ENCODE measurements at regions not wholly inside any gene's neighbourhood (a gene's known extent, or its start where the extent isn't known, plus 50 kb on each side); places are given as distances from the start of the nearest gene placed in this dataset.

DNA sequence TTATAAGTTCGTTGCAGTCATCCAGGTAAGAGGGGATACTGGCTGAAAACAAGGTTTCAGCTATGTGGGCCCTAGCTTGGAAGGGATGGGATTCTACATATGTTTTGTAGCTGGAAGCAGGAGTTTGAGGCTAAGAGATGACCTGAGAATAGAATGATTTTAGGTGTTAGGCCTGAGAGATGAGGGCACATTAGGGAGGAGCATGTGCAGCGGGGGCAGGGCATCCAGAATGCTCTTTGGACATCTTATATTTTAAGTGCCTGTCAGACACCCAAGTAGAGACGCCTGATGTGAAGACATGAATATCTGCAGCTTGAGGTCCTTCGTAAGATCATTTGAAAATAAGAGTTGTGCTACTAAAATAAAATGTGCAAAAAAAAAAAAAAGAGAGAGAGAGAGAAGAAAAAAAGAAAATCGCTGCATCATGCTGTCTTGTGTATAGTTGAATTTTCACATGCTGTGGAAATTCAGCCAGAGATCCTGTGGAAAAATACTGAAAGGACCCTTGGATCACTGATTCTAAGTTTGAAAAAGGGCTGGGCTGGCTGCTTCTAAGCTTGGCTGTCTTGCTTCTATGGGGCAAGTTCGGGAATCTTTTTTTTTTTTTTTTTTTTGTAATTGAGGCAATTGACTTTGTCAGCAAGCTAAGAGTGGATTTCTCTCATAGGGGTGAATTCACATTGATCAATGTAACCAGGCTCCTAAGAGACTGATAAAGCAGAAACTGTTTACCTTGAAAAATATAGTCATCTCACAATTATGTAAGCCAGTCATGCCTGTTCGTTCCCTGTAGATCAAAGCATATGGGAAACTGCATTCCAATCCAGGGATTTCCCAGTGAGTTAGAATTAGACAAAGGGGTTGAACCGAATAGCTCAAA, 341.0 kb upstream of the GATB start:
- intact Hi-C loops (cut with DNase I) = no loop called here
- no peaks in the 10 kb centered on the region for H3K9me3 ChIP-seq
- H3K27me3 ChIP-seq = no peaks in the 10 kb centered on the region
- H3K4me3 ChIP-seq = no peak overlapping the region
- peak overlapping the region; percentile 12 for H3K27ac ChIP-seq
- no peak overlapping the region for H3K9ac ChIP-seq (ENCODE audit: low read depth in 2 of 2, low read length in 2 of 2)
- TF ChIP-seq, protein P1, sequence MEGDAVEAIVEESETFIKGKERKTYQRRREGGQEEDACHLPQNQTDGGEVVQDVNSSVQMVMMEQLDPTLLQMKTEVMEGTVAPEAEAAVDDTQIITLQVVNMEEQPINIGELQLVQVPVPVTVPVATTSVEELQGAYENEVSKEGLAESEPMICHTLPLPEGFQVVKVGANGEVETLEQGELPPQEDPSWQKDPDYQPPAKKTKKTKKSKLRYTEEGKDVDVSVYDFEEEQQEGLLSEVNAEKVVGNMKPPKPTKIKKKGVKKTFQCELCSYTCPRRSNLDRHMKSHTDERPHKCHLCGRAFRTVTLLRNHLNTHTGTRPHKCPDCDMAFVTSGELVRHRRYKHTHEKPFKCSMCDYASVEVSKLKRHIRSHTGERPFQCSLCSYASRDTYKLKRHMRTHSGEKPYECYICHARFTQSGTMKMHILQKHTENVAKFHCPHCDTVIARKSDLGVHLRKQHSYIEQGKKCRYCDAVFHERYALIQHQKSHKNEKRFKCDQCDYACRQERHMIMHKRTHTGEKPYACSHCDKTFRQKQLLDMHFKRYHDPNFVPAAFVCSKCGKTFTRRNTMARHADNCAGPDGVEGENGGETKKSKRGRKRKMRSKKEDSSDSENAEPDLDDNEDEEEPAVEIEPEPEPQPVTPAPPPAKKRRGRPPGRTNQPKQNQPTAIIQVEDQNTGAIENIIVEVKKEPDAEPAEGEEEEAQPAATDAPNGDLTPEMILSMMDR (IDR thresholded peaks at IDR 0.05) = no peak
- H3K36me3 ChIP-seq = no peaks in the 10 kb centered on the region
- DNase-seq = no peak
- no peaks in the 10 kb centered on the region for H3K4me1 ChIP-seq

DNA sequence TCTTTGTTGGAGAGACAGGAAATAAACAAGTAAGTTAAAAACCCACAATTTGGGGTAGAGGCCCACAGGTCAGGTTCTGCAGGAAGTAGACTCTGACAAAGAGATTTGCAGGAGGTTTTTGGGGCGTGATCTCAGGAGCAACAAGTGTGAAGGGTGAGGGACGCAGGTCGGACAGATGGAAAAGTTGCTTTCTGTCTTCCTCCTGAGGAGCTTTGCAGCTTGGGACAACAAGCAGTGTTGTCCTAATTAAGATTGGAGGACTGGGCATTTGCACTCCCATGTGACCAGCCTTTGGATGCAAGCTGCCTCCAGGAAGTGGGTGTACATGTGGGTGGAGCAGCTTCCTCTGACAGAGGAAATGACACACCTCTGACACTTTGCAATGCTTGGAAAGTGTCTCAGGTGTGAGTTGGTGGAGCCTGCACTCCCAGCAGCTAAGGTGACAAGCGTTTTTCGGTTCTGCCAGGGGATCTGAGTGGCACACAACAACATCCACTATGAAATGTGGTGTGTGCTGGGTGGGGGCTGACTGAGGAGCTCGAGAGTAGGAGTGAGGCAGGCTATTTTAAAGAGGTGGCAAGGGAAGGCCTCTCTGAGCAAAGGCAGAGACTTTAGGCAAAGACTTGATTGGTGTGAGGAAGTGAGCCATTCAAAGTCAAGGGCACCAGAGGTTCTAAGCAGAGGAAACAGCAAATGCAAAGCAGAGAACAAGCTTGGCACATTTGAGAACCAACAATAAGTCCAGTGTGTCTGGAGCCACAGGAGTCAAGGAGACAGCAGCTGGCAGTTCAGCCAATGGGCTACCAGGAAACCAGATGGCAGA, 339.8 kb upstream of the GATB start:
- no peaks in the 10 kb centered on the region for H3K36me3 ChIP-seq
- no peak overlapping the region for H3K9ac ChIP-seq (ENCODE audit: low read depth in 2 of 2, low read length in 2 of 2)
- no peak overlapping the region for H3K4me3 ChIP-seq
- no peaks in the 10 kb centered on the region for H3K9me3 ChIP-seq
- H3K4me1 ChIP-seq = no peaks in the 10 kb centered on the region
- H3K27me3 ChIP-seq = no peaks in the 10 kb centered on the region
- peak overlapping the region; percentile 12 for H3K27ac ChIP-seq
- TF ChIP-seq, protein P1 (IDR thresholded peaks at IDR 0.05) = no peak
- intact Hi-C loops (cut with DNase I) = no loop called here
- DNase-seq = no peak

DNA sequence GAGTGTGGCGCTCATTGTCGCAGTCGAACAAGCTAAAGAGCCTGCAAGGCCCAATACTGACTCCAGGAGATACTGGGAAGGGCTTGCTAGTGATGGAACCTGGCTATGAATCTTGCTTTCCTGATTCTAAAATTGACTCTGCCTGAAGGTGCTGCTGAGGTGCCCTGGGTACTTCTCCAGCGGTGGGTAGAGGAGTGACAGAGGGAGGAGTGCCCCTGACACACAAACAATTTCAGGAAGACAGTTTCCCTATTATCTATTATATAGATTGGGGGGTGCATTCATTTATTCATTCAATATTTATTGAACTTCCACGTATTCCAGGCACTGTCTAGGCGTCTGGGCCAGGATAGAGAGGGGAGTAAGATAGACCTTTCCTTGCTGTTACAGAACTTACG, 339.2 kb upstream of the GATB start:
- intact Hi-C loops (cut with DNase I) = no loop called here
- no peak overlapping the region for H3K27ac ChIP-seq

DNA sequence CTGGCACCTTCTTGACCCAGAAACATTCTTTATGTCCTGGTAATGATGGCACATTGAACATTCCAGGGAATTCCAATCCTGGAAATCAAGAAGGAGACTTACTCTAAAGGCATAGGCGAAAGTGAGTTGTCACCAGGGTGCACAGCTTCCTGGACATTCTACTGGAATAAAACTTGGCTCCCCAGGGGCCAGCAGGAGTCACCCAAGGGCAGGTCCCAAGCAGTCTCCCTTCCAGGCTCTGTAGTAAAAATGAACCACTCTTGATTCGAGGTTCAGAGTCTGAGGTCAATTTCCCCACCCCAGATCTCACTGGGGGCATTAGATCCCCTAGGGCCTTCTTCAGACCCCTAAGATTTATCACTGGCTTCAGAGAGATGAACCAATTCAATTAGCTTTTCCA, 338.7 kb upstream of the GATB start:
- Histone ChIP-seq H3K4me3 (no peak overlapping the region), H3K9ac (ENCODE audit: low read depth in 2 of 2, low read length in 2 of 2) (no peak overlapping the region), H3K27me3 (no peaks in the 10 kb centered on the region), H3K36me3 (no peaks in the 10 kb centered on the region), H3K9me3 (no peaks in the 10 kb centered on the region), H3K4me1 (no peaks in the 10 kb centered on the region), H3K27ac (no peak overlapping the region)
- DNase-seq = no peak
- TF ChIP-seq, protein P1 (IDR thresholded peaks at IDR 0.05) = no peak
- intact Hi-C loops (cut with DNase I) = no loop called here

More for the DNA sequence above, 339.2 kb upstream of the GATB start:
- TF ChIP-seq, protein P1 (IDR thresholded peaks at IDR 0.05) = no peak
- Histone ChIP-seq H3K9me3 (no peaks in the 10 kb centered on the region), H3K9ac (ENCODE audit: low read depth in 2 of 2, low read length in 2 of 2) (no peak overlapping the region), H3K36me3 (no peaks in the 10 kb centered on the region), H3K4me1 (no peaks in the 10 kb centered on the region), H3K4me3 (no peak overlapping the region), H3K27me3 (no peaks in the 10 kb centered on the region)
- no peak for DNase-seq

DNA sequence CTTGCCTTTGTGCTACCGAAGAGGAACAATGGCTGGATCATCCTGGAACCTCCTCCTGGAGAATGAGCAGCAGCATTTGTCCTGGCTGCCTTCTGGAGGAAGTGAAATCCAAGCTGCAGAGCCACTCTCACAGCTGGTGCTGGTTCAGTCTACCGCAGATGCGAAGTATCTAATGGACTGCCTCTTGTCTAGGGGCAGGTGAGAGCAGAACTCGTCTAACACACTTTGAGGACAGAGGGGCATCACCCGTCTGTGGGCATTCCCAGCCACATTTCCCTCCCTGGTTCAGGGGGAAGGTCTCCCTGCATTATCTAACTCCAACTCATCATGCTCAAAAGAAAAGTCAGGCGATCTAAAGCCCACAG, 338.2 kb upstream of the GATB start:
- no peaks in the 10 kb centered on the region for H3K36me3 ChIP-seq
- no peak for DNase-seq
- intact Hi-C loops (cut with DNase I) = no loop called here
- no peak overlapping the region for H3K9ac ChIP-seq (ENCODE audit: low read depth in 2 of 2, low read length in 2 of 2)
- H3K9me3 ChIP-seq = no peaks in the 10 kb centered on the region
- no peak overlapping the region for H3K4me3 ChIP-seq
- H3K27ac ChIP-seq = no peak overlapping the region
- TF ChIP-seq, protein P1 (IDR thresholded peaks at IDR 0.05) = no peak
- H3K4me1 ChIP-seq = no peaks in the 10 kb centered on the region
- no peaks in the 10 kb centered on the region for H3K27me3 ChIP-seq
